Fibroblast of lung (primary cell): ENCODE measurements at regions not wholly inside any gene's neighbourhood (a gene's known extent, or its start where the extent isn't known, plus 50 kb on each side); places are given as distances from the start of the nearest gene placed in this dataset.

Experiments used
- EZH2 ChIP-seq: IDR thresholded peaks from 2 replicates; pipeline ENCODE4 v1.5.1; 2012; ENCODE audit warnings: low read length, control low read depth, mild to moderate bottlenecking; ENCODE audit errors: missing control alignments
- TF ChIP-seq, protein P1 (sequence below), 2 donors: IDR thresholded peaks in 1 of 2; conservative IDR thresholded peaks in 1 of 2; 1 replicate in 1 of 2; 2 replicates in 1 of 2; pipeline ENCODE4 v1.5.1; 2011 to 2012; ENCODE audit warnings: low read length in 2 of 2, control low read depth in 1 of 2, inconsistent platforms in 1 of 2, low read depth in 1 of 2, mild to moderate bottlenecking in 1 of 2

- TF ChIP-seq, protein P1, sequence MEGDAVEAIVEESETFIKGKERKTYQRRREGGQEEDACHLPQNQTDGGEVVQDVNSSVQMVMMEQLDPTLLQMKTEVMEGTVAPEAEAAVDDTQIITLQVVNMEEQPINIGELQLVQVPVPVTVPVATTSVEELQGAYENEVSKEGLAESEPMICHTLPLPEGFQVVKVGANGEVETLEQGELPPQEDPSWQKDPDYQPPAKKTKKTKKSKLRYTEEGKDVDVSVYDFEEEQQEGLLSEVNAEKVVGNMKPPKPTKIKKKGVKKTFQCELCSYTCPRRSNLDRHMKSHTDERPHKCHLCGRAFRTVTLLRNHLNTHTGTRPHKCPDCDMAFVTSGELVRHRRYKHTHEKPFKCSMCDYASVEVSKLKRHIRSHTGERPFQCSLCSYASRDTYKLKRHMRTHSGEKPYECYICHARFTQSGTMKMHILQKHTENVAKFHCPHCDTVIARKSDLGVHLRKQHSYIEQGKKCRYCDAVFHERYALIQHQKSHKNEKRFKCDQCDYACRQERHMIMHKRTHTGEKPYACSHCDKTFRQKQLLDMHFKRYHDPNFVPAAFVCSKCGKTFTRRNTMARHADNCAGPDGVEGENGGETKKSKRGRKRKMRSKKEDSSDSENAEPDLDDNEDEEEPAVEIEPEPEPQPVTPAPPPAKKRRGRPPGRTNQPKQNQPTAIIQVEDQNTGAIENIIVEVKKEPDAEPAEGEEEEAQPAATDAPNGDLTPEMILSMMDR (conservative IDR thresholded peaks at IDR 0.05 in 1 of 2, IDR thresholded peaks at IDR 0.05 in 1 of 2; ENCODE audit: low read depth in 1 of 2, low read length in 2 of 2): no peak
- TF ChIP-seq EZH2: no peak
Measured at GRCh38 chr7:442457-442856, 77.2 kb downstream of the PDGFA start.
